ENCODE measurements at regions not wholly inside any gene's neighbourhood (a gene's known extent, or its start where the extent isn't known, plus 50 kb on each side); places are given as distances from the start of the nearest gene placed in this dataset.

- Histone ChIP-seq H3K36me3 (no peaks in the 10 kb centered on the region), H3K4me1 (no peaks in the 10 kb centered on the region), H3K27me3 (no peaks in the 10 kb centered on the region), H3K9me3 (no peaks in the 10 kb centered on the region), H3K4me3 (no peak overlapping the region), H3K27ac (no peak overlapping the region)
- intact Hi-C loops (cut with DNase I): no loop called here
- no peak for TF ChIP-seq CTCF (IDR thresholded peaks at IDR 0.05)
- DNase-seq (ENCODE audit: low spot score in 2 of 2): no peak
Measured at GRCh38 chr18:73728657-73729056, 419.0 kb downstream of the FBXO15 start.

GRCh38 chr18:73724958-73725357 is 422.7 kb downstream of the FBXO15 start:
- H3K4me3 ChIP-seq: no peak overlapping the region
- no peak for TF ChIP-seq CTCF (IDR thresholded peaks at IDR 0.05)
- no peaks in the 10 kb centered on the region for H3K9me3 ChIP-seq
- H3K36me3 ChIP-seq: no peaks in the 10 kb centered on the region
- no peaks in the 10 kb centered on the region for H3K4me1 ChIP-seq
- H3K27me3 ChIP-seq: no peaks in the 10 kb centered on the region
- DNase-seq (ENCODE audit: low spot score in 2 of 2): no peak
- intact Hi-C loops (cut with DNase I): no loop called here
- H3K27ac ChIP-seq: no peak overlapping the region

- no peak overlapping the region for H3K4me3 ChIP-seq
- no peaks in the 10 kb centered on the region for H3K9me3 ChIP-seq
- intact Hi-C loops (cut with DNase I): no loop called here
- no peaks in the 10 kb centered on the region for H3K27me3 ChIP-seq
- no peak for TF ChIP-seq CTCF (IDR thresholded peaks at IDR 0.05)
- H3K4me1 ChIP-seq: no peaks in the 10 kb centered on the region
- no peak overlapping the region for H3K27ac ChIP-seq
- no peaks in the 10 kb centered on the region for H3K36me3 ChIP-seq
- no peak for DNase-seq (ENCODE audit: low spot score in 2 of 2)
Measured at GRCh38 chr18:73719611-73720010, 428.0 kb downstream of the FBXO15 start.

- DNase-seq (ENCODE audit: low spot score in 2 of 2): no peak
- Histone ChIP-seq H3K27me3 (no peaks in the 10 kb centered on the region), H3K27ac (no peak overlapping the region), H3K4me1 (no peaks in the 10 kb centered on the region), H3K9me3 (no peaks in the 10 kb centered on the region), H3K36me3 (no peaks in the 10 kb centered on the region), H3K4me3 (no peak overlapping the region)
- TF ChIP-seq CTCF (IDR thresholded peaks at IDR 0.05): no peak
- intact Hi-C loops (cut with DNase I): no loop called here
Measured at GRCh38 chr18:73717570-73717969, 430.1 kb downstream of the FBXO15 start.

- intact Hi-C loops (cut with DNase I): no loop called here
- TF ChIP-seq CTCF (IDR thresholded peaks at IDR 0.05): no peak
Measured at GRCh38 chr18:73715210-73715670, 432.4 kb downstream of the FBXO15 start.

GRCh38 chr18:73714466-73714865 is 433.2 kb downstream of the FBXO15 start:
- no peak for TF ChIP-seq CTCF (IDR thresholded peaks at IDR 0.05)
- intact Hi-C loops (cut with DNase I): no loop called here
- H3K9me3 ChIP-seq: no peaks in the 10 kb centered on the region
- no peak overlapping the region for H3K27ac ChIP-seq
- DNase-seq (ENCODE audit: low spot score in 2 of 2): no peak
- no peak overlapping the region for H3K4me3 ChIP-seq
- no peaks in the 10 kb centered on the region for H3K36me3 ChIP-seq
- H3K4me1 ChIP-seq: no peaks in the 10 kb centered on the region
- H3K27me3 ChIP-seq: no peaks in the 10 kb centered on the region

More at GRCh38 chr18:73715210-73715670, 432.4 kb downstream of the FBXO15 start:
- Histone ChIP-seq H3K4me3 (no peak overlapping the region), H3K27me3 (no peaks in the 10 kb centered on the region), H3K4me1 (no peaks in the 10 kb centered on the region), H3K36me3 (no peaks in the 10 kb centered on the region), H3K9me3 (no peaks in the 10 kb centered on the region), H3K27ac (no peak overlapping the region)
- no peak for DNase-seq (ENCODE audit: low spot score in 2 of 2)

Measured in ascending aorta (tissue), 2 donors.